Prostate gland (tissue), 2 donors: ENCODE measurements at regions not wholly inside any gene's neighbourhood (a gene's known extent, or its start where the extent isn't known, plus 50 kb on each side); places are given as distances from the start of the nearest gene placed in this dataset.

Source experiments
- DNase-seq: peaks from one replicate; pipeline ENCODE4 v3.0.0-alpha.2; 2019; ENCODE audit warnings: low spot score
- H3K27ac ChIP-seq, 2 donors: fragments of 200-600 bp; sonication (generic); 2 replicates each; pipeline ENCODE4 v1.5.1; 2017 to 2019
- H3K27me3 ChIP-seq: fragments of 200-600 bp; sonication (generic); replicated peaks from 2 replicates; pipeline ENCODE4 v1.5.1; 2019; ENCODE audit not compliant: insufficient read depth
- H3K36me3 ChIP-seq, 2 donors: fragments of 200-600 bp; sonication (generic); 1 replicate in 1 of 2; 2 replicates in 1 of 2; pipeline versions ENCODE4 v1.5.1 to v1.8.1; 2017 to 2019
- H3K4me1 ChIP-seq: fragments of 200-600 bp; sonication (generic); replicated peaks from 2 replicates; pipeline ENCODE4 v1.5.1; 2019
- H3K4me3 ChIP-seq, 2 donors: fragments of 200-600 bp; sonication (generic); 2 replicates each; pipeline ENCODE4 v1.5.1; 2017 to 2019
- H3K9me3 ChIP-seq: fragments of 200-600 bp; sonication (generic); 2 replicates; pipeline ENCODE4 v1.5.1; 2017
- POLR2A ChIP-seq: fragments of 450-650 bp; IDR thresholded peaks from one replicate; pipeline ENCODE4 v1.6.1; 2016; ENCODE audit warnings: antibody characterized with exemption, mild to moderate bottlenecking
- POLR2AphosphoS5 ChIP-seq: sonication (generic); formaldehyde crosslinking; IDR thresholded peaks from one replicate; pipeline ENCODE4 v1.6.1; 2017; ENCODE audit warnings: antibody characterized with exemption
- WGBS: methylation state at CpG from one replicate; pipeline ENCODE4 v1.1.5; 2018; 5-methylcytosine and 5-hydroxymethylcytosine counted together
- intact Hi-C: fragments of 100-400 bp; cut with DNase I; formaldehyde crosslinking; loops from one replicate; pipeline ENCODE4 v1.14.2; 2022
- TF ChIP-seq, protein P1 (sequence below), 4 experiments: fragments of 200-600 bp in 2 of 4; fragments of 450-650 bp in 2 of 4; sonication (generic) in 2 of 4; IDR thresholded peaks; 1 replicate in 3 of 4; 2 replicates in 1 of 4; pipeline ENCODE4 v1.5.1; 2016 to 2019; ENCODE audit warnings: antibody characterized with exemption in 4 of 4, mild to moderate bottlenecking in 2 of 4, moderate library complexity in 2 of 4

DNA sequence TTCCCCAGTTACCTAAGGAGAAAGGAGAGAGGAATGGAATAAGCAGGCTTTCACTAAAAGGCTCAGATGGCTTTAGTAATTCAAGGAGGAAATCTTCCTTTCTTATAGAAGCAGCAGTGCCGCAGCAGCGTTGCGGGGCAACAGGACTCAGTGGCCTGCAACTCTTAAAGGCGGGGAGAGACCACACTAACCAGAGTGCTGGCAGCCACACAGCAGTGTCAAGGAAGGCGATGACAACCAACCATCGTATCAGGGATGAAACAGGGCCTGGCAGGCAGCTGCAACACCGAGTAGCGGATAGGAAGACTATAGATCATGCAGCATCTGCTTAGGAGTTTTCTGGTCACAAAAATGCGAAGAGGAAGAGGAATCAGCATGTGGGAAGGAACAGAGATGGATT is 106.0 kb downstream of the ERCC5 start:
- 93% methylated on average over 9 of the region's 9 CpGs for WGBS

GRCh38 chr13:102947745-102948405 is 102.0 kb downstream of the ERCC5 start:
- Histone ChIP-seq H3K27me3 (no peaks in the 10 kb centered on the region), H3K9me3 (no peaks in the 10 kb centered on the region), H3K4me1 (no peaks in the 10 kb centered on the region), H3K36me3 (no peaks in the 10 kb centered on the region), H3K4me3 (no peak overlapping the region), H3K27ac (no peak overlapping the region)
- intact Hi-C loops: no loop called here
- TF ChIP-seq POLR2AphosphoS5: no peak
- TF ChIP-seq, protein P1, sequence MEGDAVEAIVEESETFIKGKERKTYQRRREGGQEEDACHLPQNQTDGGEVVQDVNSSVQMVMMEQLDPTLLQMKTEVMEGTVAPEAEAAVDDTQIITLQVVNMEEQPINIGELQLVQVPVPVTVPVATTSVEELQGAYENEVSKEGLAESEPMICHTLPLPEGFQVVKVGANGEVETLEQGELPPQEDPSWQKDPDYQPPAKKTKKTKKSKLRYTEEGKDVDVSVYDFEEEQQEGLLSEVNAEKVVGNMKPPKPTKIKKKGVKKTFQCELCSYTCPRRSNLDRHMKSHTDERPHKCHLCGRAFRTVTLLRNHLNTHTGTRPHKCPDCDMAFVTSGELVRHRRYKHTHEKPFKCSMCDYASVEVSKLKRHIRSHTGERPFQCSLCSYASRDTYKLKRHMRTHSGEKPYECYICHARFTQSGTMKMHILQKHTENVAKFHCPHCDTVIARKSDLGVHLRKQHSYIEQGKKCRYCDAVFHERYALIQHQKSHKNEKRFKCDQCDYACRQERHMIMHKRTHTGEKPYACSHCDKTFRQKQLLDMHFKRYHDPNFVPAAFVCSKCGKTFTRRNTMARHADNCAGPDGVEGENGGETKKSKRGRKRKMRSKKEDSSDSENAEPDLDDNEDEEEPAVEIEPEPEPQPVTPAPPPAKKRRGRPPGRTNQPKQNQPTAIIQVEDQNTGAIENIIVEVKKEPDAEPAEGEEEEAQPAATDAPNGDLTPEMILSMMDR (IDR thresholded peaks at IDR 0.05): no peak
- no peak for TF ChIP-seq POLR2A
- WGBS: 57% methylated on average over 8 of the region's 8 CpGs
- no peak for DNase-seq

More for the DNA sequence above, 106.0 kb downstream of the ERCC5 start:
- Histone ChIP-seq H3K27ac (no peak overlapping the region), H3K27me3 (no peaks in the 10 kb centered on the region), H3K4me3 (no peak overlapping the region), H3K9me3 (no peaks in the 10 kb centered on the region), H3K4me1 (no peaks in the 10 kb centered on the region), H3K36me3 (no peaks in the 10 kb centered on the region)
- no peak for DNase-seq
- intact Hi-C loops: no loop called here
- no peak for TF ChIP-seq POLR2AphosphoS5
- TF ChIP-seq POLR2A: no peak
- TF ChIP-seq, protein P1 (IDR thresholded peaks at IDR 0.05): no peak

DNA sequence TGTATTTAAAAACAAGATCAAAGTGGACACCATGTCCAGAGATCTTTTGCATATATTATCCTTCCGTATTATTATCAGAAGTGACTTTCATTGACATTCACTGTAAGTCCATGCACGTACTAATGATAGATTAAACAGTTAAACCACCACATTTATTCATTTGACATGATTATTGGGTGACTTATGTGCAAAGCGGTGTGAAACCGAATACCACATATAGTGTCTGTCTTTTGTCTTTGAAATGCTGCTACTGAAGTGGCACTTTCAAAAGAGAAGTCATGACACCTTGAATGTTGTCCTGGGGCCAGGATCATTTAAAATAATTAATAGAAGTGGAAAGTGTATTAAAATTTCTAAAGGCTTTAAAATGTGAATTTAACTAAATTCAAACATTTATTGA is 100.1 kb downstream of the ERCC5 start:
- DNase-seq: no peak
- WGBS: 67% methylated on average over 4 of the region's 4 CpGs
- TF ChIP-seq POLR2A (no peak), POLR2AphosphoS5 (no peak)
- TF ChIP-seq, protein P1 (IDR thresholded peaks at IDR 0.05): no peak
- Histone ChIP-seq H3K27me3 (no peaks in the 10 kb centered on the region), H3K36me3 (no peaks in the 10 kb centered on the region), H3K4me3 (no peak overlapping the region), H3K4me1 (no peaks in the 10 kb centered on the region), H3K9me3 (no peaks in the 10 kb centered on the region), H3K27ac (no peak overlapping the region)
- intact Hi-C loops: no loop called here

- no peaks in the 10 kb centered on the region for H3K9me3 ChIP-seq
- no peaks in the 10 kb centered on the region for H3K27me3 ChIP-seq
- no peaks in the 10 kb centered on the region for H3K36me3 ChIP-seq
- no peak for DNase-seq
- peak; percentile 9 for TF ChIP-seq POLR2AphosphoS5
- TF ChIP-seq, protein P1 (IDR thresholded peaks at IDR 0.05): no peak
- WGBS: 38% methylated on average over 7 of the region's 7 CpGs
- H3K4me3 ChIP-seq: no peak overlapping the region
- H3K27ac ChIP-seq: no peak overlapping the region
- no peaks in the 10 kb centered on the region for H3K4me1 ChIP-seq
- intact Hi-C loops: no loop called here
These were observed 99.5 kb downstream of the ERCC5 start for GRCh38 chr13:102945324-102945815.

DNA sequence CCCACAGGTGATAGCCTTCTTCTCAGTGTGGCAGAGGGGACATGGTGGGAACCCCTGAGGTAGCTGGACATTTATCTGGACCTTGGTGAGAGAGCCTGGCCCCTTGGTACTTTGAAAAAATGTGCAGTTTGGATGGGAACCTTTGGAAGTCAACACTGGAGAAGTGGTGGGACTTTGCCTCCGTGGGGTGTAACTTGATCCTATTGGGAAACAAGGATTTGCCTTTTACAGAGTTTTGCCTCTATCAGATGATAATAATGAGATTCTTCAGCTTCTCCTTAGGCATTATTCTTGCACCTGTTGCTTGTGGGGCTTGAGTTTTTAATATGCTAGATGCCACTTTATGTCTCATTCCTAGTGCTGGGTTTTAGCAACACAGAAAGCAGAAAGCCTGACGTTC is 99.0 kb downstream of the ERCC5 start:
- H3K36me3 ChIP-seq: no peaks in the 10 kb centered on the region
- H3K27ac ChIP-seq: no peak overlapping the region
- H3K4me3 ChIP-seq: no peak overlapping the region
- DNase-seq: no peak
- intact Hi-C loops: no loop called here
- H3K9me3 ChIP-seq: no peaks in the 10 kb centered on the region
- WGBS: 46% methylated on average over 2 of the region's 2 CpGs
- H3K4me1 ChIP-seq: no peaks in the 10 kb centered on the region
- H3K27me3 ChIP-seq: no peaks in the 10 kb centered on the region
- no peak for TF ChIP-seq POLR2A
- TF ChIP-seq, protein P1 (IDR thresholded peaks at IDR 0.05): no peak
- TF ChIP-seq POLR2AphosphoS5: no peak
